ENCODE measurements at regions not wholly inside any gene's neighbourhood (a gene's known extent, or its start where the extent isn't known, plus 50 kb on each side); places are given as distances from the start of the nearest gene placed in this dataset.

DNA sequence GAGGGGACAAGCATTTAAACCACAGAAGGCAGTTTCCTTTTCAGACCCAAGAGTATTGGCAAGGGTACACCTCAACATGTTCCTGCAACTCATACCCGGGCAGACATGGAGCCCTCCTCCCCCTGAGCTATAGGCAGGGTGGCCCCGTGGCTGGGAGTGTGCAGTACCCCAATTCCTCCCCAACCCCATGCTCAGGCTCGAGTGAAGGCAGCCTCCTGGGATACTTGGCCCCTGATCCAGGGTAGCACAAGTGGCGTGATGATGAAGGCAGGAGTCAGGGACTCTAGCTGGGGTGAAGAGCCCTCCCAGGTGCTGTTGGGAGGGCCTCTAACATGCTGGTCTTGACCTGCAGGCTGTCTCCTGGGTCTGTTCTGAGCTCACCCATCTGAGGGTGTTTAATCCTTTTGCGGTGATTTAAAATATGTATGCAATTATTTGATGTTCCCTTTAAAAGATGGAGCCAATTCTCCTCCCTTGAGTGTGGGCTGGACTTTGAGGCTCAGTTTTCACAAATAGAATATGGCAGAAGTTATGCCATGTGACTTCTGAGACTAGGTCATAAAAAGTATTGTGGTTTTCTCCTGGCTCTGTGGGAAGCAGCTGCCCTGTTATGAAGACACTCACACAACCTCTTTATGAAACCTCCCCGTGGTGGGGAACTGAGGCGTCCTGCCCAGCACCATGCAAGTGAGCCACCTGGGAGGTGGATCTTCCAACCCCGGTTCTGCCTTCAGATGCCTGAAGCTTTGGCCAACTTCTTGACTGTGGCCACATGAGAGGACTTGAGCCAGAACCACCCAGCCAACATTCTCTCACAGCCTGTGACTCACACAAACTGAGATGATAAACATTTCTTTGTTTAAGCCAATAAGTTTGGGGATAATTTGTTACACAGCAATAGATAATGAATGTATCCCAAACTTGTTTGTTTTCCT, 54.7 kb upstream of the NECTIN1 start:
- DNase-seq (ENCODE audit: low read depth in 4 of 4, low spot score in 1 of 4): no peak

DNA sequence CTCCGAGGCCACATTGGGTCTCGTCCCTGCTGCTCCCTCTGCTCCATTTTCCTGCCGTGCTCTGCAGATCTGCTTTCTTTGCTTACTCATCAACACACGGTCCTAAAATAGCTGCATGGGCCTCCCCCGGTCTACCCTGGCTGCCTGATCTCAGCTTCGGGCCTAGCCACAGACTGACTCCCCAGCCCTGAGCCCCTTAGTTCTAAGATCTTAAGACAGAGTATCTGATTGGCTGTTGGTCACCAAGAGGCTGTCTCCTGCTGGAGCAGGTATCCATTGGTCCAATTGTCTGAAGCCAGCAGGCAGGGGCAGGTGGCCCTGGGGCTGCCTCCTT, 53.7 kb upstream of the NECTIN1 start:
- no peak for DNase-seq (ENCODE audit: low read depth in 4 of 4, low spot score in 1 of 4)

DNA sequence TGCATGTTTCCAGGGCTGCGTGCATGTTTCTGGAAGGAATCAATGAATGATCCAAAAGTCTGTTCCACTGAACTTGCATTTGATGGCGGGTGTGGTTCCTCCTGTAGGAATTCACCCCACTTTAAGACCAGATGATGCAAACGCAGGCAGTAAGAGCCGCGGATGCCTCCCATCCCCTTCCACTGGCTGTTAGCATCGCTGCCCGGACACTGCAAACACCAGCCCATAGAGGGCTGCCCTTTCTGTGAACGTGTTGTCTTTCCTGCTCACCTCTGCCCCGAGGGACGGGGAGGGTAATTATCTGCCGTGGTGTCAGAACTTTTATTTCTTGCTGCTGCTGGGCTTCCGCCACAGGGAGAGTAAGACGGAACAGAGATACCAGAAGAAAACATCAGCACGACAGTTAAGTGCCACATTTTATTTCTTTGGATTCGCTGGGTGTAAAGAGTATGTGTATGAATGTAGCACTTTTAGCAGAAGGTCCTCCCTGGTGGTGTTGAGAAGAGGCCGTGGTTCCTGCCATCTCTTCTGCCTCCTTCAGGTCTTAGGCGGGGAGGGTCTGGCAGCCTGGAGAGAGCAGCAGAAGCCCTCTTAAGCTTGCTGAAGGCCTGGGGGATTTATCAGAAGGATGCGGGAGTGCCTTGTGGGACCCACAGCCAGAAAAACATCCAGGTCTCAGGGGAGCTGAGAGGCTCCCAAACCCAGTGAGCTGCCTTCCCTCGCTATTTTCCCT, 53.2 kb upstream of the NECTIN1 start:
- DNase-seq (ENCODE audit: low read depth in 4 of 4, low spot score in 1 of 4): no peak

- no peak for DNase-seq (ENCODE audit: low read depth in 4 of 4, low spot score in 1 of 4)
Observed at GRCh38 chr11:119780222-119780953, 51.4 kb upstream of the NECTIN1 start.

- no peak for DNase-seq (ENCODE audit: low read depth in 4 of 4, low spot score in 1 of 4)
Observed at GRCh38 chr11:119779195-119780071, 50.4 kb upstream of the NECTIN1 start.
